ENCODE measurements at regions not wholly inside any gene's neighbourhood (a gene's known extent, or its start where the extent isn't known, plus 50 kb on each side); places are given as distances from the start of the nearest gene placed in this dataset.

DNA sequence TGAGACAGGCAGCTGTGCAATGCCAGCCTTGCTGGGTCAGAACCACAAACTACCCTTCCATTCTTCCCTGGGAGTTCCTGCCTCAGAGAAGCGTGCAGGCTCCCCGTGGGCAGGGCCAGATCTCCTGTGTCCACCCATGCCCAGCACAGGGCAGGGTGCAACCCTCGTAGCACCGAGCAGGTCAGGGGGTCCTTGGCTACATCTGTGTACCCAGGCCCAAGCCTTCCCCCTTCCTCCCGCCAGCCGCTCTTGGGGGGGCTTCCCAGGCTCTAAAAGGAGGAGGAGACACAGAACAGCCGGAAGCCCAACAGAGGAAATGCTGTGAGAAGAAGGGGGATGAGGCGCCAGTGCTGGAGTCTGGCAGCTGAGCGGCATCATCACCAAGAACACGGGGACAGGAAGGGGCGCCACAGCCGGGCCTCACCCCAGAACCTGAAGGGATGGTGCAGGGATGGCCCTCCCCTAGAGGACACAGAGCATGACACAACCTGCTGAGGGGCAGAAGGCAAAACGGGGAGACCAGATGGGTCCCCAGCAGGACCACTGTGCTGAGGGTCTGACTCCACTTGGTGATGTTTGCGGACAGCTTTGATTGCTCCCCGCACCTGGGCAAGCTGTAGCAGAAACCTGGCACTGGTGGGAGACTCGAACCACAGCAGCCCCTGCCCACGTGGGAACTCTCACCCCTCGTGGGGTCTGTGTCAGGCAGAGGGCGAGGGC, 233.2 kb downstream of the NPHP4 start:
- Histone ChIP-seq H3K4me1 (no peaks in the 10 kb centered on the region), H3K9me3 (ENCODE audit: control insufficient read depth, low read length) (no peaks in the 10 kb centered on the region), H2AFZ (no peak overlapping the region), H3K27me3 (ENCODE audit: control insufficient read depth, insufficient read depth, low read length) (no peaks in the 10 kb centered on the region), H3K4me2 (ENCODE audit: low read length) (no peak overlapping the region), H3K36me3 (ENCODE audit: control insufficient read depth, insufficient read depth, low read length) (no peaks in the 10 kb centered on the region), H3K4me3 (ENCODE audit: low read depth, low read length) (no peak overlapping the region), H3K9ac (no peak overlapping the region), H3K79me2 (no peaks in the 10 kb centered on the region), H3K27ac (no peak overlapping the region)
- TF ChIP-seq, protein P1, sequence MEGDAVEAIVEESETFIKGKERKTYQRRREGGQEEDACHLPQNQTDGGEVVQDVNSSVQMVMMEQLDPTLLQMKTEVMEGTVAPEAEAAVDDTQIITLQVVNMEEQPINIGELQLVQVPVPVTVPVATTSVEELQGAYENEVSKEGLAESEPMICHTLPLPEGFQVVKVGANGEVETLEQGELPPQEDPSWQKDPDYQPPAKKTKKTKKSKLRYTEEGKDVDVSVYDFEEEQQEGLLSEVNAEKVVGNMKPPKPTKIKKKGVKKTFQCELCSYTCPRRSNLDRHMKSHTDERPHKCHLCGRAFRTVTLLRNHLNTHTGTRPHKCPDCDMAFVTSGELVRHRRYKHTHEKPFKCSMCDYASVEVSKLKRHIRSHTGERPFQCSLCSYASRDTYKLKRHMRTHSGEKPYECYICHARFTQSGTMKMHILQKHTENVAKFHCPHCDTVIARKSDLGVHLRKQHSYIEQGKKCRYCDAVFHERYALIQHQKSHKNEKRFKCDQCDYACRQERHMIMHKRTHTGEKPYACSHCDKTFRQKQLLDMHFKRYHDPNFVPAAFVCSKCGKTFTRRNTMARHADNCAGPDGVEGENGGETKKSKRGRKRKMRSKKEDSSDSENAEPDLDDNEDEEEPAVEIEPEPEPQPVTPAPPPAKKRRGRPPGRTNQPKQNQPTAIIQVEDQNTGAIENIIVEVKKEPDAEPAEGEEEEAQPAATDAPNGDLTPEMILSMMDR (IDR thresholded peaks at IDR 0.05): no peak

DNA sequence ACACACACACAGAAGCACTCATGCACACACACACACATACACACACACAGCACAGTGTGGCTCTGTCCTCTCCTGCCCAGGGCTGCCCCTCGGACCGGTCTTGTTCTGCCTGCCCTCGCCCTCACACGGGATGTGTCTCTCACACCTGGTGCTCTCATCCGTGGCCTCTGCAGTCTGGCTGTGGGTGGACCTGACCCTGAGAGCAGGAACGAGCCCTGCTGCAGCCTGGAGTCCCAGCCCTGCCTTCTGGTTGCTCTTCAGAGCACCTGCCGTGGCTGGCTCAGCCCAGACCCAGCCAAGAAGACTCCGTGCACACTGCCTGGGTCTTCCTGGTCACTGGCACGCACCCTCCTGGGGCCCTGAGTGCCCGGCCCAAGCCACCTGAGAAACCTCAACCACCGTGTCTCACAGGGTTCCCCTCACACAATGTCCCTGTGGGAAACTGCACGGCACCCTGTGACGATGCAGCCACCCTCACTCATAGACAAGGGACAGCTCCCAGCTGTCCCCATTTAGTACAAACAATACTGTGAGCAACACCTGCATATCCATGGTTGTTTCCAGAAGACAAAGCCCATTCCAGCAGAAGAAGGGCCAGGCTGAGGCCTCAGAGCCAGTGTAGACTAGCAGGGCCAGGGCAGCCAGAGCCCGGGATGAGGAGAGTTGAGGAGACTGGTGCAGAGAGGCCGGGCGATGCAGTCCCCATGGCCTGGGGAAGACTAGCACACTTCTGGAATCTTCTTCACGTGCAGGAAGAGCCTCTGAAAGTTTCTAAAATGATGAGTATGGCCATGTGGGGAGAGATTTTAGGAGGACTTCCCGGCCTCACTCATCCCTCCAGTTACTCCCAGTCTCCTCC, 234.0 kb downstream of the NPHP4 start:
- Histone ChIP-seq H3K36me3 (ENCODE audit: control insufficient read depth, insufficient read depth, low read length) (no peaks in the 10 kb centered on the region), H3K27me3 (ENCODE audit: control insufficient read depth, insufficient read depth, low read length) (no peaks in the 10 kb centered on the region), H2AFZ (no peak overlapping the region), H3K4me2 (ENCODE audit: low read length) (no peak overlapping the region), H3K79me2 (no peaks in the 10 kb centered on the region), H3K9me3 (ENCODE audit: control insufficient read depth, low read length) (no peaks in the 10 kb centered on the region), H3K27ac (no peak overlapping the region), H3K4me3 (ENCODE audit: low read depth, low read length) (no peak overlapping the region), H3K9ac (no peak overlapping the region), H3K4me1 (no peaks in the 10 kb centered on the region)
- TF ChIP-seq, protein P1 (IDR thresholded peaks at IDR 0.05): no peak

DNA sequence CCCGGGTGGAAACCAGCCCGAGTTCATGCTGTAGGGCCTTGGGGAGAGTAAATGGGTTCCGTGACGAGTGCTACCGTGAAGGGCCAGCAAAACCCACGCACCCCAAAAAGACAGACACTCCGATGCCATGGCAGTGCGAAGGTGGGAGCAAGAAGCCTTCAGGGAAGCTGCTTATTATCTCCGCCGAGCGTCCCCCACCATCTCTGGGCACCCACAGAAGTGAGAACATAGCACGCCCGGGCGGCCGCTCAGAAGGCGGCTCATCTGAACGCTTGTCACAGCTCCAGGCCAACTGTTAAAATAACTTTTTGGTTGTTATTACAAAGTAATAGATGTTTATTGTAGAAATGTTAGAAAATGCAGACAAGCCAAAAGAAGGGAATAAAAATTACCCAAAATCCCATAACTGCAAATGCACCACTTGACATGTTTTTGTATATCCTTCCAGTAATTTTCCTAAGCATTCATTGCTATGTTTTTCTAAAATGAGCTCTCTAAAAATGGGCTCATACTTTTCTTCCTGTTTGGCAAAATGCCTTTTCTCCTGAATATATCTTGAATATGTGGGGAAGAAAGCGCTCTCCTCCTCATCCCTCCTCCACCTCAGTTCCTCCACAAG, 234.9 kb downstream of the NPHP4 start:
- Histone ChIP-seq H3K27me3 (ENCODE audit: control insufficient read depth, insufficient read depth, low read length) (no peaks in the 10 kb centered on the region), H2AFZ (no peak overlapping the region), H3K4me2 (ENCODE audit: low read length) (no peak overlapping the region), H3K36me3 (ENCODE audit: control insufficient read depth, insufficient read depth, low read length) (no peaks in the 10 kb centered on the region), H3K9ac (no peak overlapping the region), H3K9me3 (ENCODE audit: control insufficient read depth, low read length) (no peaks in the 10 kb centered on the region), H3K27ac (no peak overlapping the region), H3K4me1 (no peaks in the 10 kb centered on the region), H3K4me3 (ENCODE audit: low read depth, low read length) (no peak overlapping the region), H3K79me2 (no peaks in the 10 kb centered on the region)
- TF ChIP-seq, protein P1 (IDR thresholded peaks at IDR 0.05): no peak

DNA sequence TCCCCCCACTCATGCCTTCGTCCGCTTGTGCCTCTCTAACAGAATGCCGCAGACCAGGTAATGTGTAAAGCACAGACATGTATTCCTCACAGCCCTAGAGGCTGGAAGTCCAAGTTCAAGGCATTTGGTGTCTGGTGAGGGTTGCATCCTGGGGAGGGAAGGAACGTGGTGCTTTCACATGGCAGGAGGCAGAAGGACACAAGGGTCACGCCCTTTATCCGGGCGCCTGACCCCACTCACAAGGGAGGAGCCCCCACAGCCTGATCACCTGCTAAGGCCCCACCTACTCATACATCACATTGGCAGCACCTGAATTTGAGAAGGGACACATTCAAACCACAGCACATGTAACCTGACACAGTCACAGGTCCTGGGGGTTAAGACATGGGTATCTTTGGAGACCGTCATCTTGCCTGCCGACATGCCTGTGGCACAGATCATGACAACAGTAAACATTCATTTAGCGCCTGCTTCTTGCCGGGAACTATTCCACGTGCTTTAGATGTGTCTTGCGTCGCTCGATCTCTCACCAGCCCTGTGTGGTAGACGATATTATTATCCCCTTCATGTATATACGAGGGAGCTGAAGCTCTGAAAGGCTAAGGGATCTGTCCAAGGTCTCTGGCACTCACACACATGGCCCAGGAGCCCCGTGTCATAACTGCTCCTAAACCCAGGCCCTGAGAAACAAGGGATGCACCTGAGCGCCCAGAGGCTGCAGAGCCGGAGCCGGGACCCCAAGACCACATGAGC, 235.6 kb downstream of the NPHP4 start:
- no peaks in the 10 kb centered on the region for H3K4me1 ChIP-seq
- no peak overlapping the region for H3K27ac ChIP-seq
- H3K4me2 ChIP-seq (ENCODE audit: low read length): no peak overlapping the region
- TF ChIP-seq, protein P1 (IDR thresholded peaks at IDR 0.05): no peak
- no peaks in the 10 kb centered on the region for H3K27me3 ChIP-seq (ENCODE audit: control insufficient read depth, insufficient read depth, low read length)
- no peak overlapping the region for H2AFZ ChIP-seq
- no peaks in the 10 kb centered on the region for H3K36me3 ChIP-seq (ENCODE audit: control insufficient read depth, insufficient read depth, low read length)
- no peak overlapping the region for H3K4me3 ChIP-seq (ENCODE audit: low read depth, low read length)
- H3K79me2 ChIP-seq: no peaks in the 10 kb centered on the region
- H3K9me3 ChIP-seq (ENCODE audit: control insufficient read depth, low read length): no peaks in the 10 kb centered on the region
- no peak overlapping the region for H3K9ac ChIP-seq
